Activated naive CD4-positive, alpha-beta T cell treated with Interleukin-2 at 50 U/mL for 16 hours (primary cell): ENCODE measurements at regions not wholly inside any gene's neighbourhood (a gene's known extent, or its start where the extent isn't known, plus 50 kb on each side); places are given as distances from the start of the nearest gene placed in this dataset.
"Not testable (repeated sequence)": the region's sequence is repeated elsewhere in the genome, so short reads cannot be mapped to it uniquely, and the experiment has no call there.

Experiments used
- DNase-seq: peaks from one replicate; pipeline ENCODE4 v3.0.0-alpha.2; 2020

DNA sequence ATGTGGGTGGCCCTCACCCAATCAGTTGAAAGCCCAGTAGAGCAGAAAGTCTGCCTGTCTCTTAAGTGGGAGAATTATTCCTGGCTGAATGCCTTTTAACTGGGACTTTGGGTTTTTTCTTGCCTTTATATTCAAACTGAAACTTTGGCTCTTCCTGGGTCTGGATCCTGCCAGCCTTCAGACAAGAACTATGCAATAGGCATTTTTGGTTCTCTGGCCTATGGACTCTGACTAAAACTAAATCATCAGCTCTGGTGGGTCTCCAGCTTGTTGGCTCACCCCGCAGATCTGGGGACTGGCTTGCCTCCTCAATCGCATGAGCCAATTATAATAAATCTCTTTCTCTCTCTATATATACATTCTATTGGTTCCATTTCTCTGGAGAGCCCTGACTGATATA lies 173.0 kb upstream of the IGF1 start:
- no peak for DNase-seq

DNA sequence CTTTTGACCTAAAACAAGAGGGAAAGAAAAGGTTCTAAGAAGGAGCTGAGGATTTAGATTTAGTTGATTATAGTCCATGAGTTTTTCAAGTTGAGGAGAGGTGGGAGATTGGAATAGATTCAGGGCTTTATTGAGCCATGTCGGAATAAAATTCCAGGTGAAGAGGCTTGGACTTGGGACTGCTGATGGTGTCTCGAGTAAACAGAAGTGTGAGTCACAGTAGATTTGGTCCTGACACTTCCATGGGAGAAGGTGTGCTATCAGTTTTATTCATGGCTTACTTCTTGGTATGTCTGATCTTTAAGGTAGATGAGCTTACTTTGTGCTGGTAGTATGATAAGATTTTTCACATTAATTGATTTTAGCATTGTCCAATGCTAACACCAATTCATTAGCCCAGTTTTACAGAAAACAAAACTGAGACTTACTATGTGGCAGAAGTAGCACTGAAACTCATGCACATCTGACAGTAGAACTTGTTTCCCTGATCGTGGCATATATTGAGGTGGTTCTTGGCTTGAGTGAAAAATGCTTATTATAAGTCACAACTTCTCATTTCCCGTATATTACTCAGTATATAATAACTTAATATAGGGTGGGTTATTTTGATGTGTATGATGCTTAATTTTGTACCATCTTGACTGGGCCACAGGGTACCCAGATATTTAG lies 172.4 kb upstream of the IGF1 start:
- DNase-seq, result no peak

- DNase-seq, result no peak
Measured at GRCh38 chr12:102645968-102646367, 165.6 kb upstream of the IGF1 start.

- DNase-seq, result no peak
Measured at GRCh38 chr12:102643879-102644575, 163.7 kb upstream of the IGF1 start.

- DNase-seq, result no peak
Measured at GRCh38 chr12:102642199-102642598, 161.8 kb upstream of the IGF1 start.

DNA sequence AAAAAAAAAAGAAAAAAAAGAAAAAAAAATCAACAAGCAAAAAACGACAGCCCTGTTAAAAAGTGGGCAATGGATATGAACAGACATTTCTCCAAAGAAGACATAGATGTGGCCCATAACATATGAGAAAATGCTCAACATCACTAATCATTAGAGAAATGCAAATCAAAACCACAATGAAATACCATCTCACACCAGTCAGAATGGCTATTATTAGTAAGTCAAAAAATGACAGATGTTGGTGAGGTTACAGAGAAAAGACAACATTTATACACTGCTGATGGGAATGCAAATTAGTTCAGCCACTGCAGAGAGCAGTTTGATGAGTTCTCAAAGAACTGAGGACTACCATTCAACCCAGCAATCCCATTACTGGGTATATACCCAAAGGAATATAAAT lies 160.3 kb upstream of the IGF1 start:
- DNase-seq, result not testable (repeated sequence)

- DNase-seq, result no peak
Measured at GRCh38 chr12:102638777-102639176, 158.4 kb upstream of the IGF1 start.

DNA sequence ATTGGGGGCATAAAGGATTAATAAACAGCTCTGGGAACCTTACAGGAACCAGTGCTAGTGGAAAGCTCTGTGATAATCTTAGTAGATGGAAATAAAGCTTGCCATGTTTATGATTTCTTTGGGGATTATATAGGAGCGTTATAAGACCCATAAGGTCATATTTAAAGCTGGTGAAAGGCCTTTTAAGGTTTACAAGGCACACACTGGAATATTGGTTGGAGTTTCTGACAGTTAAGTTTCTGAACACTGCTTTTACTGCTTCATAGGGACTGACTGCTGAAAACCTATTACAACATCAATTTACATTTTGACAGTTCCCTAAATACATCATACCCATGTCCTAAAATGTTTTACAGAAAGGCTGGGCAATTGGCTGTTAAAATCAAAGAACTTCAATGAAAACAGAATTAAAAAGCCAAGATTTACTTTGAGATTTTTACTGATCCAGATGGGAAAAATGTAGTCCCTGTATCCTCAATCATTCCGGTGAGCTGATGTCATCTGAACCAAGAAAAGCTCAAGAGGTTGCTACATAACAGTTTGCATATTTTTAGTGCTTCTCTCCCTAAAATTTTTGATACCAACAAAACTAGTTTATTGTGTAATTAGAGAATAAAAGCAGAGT lies 153.7 kb upstream of the IGF1 start:
- DNase-seq, result no peak

DNA sequence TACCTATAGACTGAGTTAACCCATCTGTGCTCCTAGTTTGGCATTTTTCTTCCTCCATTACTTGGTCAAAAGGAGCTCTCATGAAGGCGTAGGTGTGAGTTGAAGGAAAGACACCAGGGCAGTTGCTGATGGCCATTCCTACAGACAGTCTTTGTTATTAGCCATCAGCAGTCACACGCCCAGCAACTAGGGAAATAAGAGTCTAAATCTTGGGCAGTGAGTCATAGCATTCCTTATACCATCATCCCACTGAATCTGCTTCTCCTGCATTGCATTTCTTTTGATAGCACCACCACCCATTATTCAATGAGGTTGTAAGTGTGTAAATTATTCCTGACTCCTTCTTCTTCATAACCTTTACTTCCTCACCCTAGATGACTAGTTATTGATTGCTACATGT lies 150.9 kb upstream of the IGF1 start:
- DNase-seq, result no peak

DNA sequence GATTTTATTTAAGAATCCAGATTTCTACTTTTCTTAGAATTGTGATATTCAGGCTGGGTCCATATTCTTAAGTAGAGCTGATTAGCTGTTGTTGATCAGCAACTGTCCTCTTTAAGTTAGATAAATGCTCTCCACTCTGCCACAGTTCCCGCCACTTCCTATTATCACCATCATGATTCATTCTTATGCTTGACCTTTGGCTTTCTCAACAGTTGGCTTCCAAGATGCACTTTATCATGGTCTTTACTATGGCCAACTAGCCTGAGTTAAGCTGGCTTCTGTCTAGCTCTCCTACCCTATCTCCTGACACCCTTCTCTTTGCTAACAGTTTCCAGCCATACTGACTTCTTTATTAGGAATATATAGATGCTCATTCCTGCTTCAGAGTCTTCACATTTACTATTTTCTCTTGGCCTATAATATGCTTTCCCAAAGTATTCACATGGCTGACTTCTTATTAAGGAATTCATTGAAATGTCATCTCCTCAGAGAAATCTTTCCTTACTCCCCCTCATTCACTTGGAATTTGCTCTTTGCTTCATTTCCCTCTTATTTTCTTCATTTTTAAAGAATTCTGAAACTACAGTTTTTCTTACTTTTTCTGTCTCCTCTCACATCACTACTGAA lies 149.0 kb upstream of the IGF1 start:
- DNase-seq, result no peak

- DNase-seq, result no peak
Measured at GRCh38 chr12:102625819-102626218, 145.5 kb upstream of the IGF1 start.

GRCh38 chr12:102622618-102623017 lies 142.3 kb upstream of the IGF1 start:
- no peak for DNase-seq

DNA sequence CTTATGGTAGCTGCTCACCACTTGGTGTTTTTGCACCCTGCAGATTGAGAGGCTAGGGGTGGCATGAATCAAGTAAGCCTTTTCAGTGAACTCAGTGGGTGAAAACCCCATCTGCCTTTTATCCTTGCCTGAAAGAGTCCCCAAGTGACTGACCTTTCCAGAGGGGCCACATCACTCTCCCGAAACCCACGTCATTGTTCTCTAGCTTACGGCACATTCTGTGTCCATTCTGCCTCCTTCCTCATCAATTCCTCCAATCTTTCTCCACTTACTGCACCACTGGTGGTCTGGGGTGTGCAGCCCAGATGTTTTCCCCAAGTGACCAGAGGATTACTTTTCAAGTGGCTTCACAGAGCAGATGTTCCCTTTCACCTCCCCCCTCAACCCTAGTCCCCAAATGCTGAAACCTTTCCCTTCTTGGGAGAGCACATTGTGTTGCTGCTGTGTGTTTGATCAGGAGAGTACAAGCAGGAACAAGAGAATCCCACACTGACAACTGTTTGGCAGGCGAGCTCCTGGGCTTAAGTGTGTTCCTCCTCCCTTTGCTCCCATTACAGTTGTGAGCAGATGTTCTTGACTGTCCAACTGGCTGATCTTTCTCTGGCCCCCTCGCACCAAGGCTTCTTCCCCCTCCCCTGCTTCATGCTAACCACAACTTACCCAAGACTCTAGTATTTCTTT lies 138.0 kb upstream of the IGF1 start:
- no peak for DNase-seq

- no peak for DNase-seq
Measured at GRCh38 chr12:102616692-102617091, 136.3 kb upstream of the IGF1 start.

DNA sequence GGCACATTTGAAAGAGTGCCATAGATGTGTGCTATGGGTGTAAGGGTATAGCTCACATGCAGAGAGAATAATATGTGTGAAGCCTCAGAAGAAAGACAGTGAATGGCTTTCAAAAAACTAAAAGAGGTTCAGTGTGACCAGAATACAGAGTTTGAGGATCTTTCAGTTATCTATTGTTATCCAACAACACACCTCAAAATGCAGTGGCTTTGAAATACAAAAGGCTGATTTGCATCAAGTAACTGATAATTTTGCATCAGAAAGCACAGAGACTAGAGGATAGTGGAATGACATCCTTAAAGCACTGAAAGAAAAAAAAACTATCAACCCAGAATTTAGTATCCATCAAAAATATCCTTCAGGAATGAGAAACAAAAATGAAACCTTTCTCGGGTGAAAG lies 131.6 kb upstream of the IGF1 start:
- no peak for DNase-seq

GRCh38 chr12:102609996-102610395 lies 129.6 kb upstream of the IGF1 start:
- no peak for DNase-seq

GRCh38 chr12:102603021-102603420 lies 122.7 kb upstream of the IGF1 start:
- DNase-seq, result no peak

DNA sequence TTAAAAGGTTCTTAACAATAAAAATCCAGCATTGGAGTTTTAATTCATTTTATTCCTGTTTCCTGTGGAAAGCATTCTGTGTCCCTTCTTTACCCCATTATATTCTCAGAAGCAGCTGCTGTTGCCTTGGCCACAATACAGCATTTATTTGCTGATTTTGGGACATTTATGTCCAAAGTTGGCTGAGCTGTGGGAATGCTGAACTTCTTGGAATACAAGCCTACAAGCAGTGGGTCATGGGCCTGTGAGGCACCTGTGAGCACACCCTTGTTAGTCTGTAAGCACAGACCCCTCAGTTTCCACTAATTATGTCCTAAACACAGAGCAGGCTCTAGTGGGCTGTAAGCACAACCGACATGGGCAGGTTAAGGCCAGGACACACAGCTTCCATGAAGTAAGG lies 122.2 kb upstream of the IGF1 start:
- DNase-seq, result no peak

DNA sequence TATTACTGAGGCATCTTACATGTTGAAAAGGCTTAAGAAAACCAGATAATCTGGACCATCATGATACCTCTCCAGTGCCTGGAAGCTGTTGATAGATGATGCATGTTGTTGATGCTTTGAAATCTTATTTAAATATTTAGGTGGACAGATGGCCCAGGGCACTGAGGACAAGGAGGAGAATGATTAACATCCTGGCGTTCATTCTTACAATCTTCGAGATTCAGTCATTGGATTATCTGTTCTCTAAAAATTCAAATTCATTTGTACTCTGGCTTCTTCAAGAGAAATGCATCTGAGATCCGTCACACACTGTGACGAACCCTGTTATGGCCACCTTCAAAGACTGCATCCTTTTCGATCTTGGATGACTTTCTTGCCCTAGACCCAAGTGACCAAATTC lies 121.3 kb upstream of the IGF1 start:
- no peak for DNase-seq

DNA sequence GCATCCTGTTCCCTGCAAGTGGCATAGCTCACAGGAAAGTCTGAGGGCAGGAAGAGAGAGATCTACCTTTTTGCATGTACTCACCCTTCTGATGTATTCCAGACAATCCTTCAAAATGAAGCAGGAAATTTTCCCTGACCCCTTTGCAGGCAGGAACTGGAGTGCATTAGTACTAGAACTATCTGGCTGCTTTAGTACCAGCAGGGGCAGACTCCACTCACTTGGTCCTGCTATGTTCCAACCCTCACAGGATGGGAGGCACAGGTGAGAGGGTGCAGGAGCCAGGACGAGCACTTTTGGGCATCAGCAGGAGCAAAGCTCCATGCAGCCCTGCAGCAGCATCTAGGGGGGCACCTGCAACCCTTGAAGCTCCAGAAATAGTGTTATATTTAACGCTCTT lies 116.3 kb upstream of the IGF1 start:
- DNase-seq, result no peak

DNA sequence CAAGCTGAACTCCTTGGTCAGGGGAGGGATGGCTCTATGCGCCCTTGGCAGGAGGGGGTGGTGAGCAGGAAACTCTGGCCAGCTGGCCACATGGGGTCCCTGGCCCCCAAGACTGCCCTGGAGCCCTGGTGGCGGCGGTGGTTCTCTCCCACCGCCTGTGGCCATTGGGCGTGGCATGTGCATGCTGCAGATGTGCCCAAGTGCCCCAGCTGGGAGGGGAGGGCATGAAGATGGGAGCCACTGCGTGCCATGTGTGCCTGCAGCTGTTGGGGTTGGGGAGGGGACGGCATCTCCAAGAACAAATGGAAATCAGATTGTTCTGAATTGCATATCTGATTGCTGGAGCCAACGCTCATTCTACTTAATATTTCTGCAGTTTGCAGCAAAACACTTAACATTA lies 115.7 kb upstream of the IGF1 start:
- DNase-seq, result no peak

GRCh38 chr12:102595315-102595714 lies 115.0 kb upstream of the IGF1 start:
- no peak for DNase-seq

DNA sequence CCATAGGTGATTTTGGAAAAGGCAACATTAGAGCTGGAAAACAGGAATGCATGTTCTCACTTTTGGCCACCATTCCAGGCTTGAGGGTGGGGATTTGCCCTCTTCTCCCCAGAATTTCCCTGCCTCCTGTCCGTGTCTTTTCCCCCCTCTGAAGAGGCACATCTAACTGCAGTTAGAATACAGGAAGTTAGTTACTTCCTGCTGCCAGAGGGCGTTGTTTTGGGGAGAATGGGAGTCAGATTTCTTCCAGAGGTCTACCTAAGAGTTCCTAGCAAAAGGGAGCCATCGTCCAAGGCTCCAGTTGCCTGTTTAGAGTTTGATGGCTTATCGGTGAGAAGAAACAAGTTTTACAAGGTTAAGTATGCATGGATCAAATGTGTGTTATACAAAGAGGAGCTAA lies 112.8 kb upstream of the IGF1 start:
- DNase-seq, result no peak
